IMR-90 (cell line): ENCODE measurements at regions not wholly inside any gene's neighbourhood (a gene's known extent, or its start where the extent isn't known, plus 50 kb on each side); places are given as distances from the start of the nearest gene placed in this dataset.

Experiments used
- ATAC-seq: fragments of 200-7000 bp; cut with Tn5 transposase; 2 replicates; pipeline ENCODE4 v1.9.1; 2020; ENCODE audit warnings: low read depth, mild to moderate bottlenecking, moderate library complexity
- BruUV-seq: library from RNA; stranded (reverse); fragments of 400-500 nt; replicated peaks from 2 replicates; lab custom pipeline; 2021; lab: Mats Ljungman, UMichigan
- CTCF ChIA-PET: fragments of 300-600 bp; formaldehyde crosslinking; extraction: SDS; loops from one replicate; lab custom pipeline; 2021; ENCODE audit warnings: antibody characterized with exemption; lab: Yijun Ruan, JAX
- POLR2A ChIA-PET: fragments of 300-600 bp; sonication (Branson Sonifier 250); formaldehyde crosslinking; loops from one replicate; lab custom pipeline; 2022; ENCODE audit warnings: antibody characterized with exemption; ENCODE audit not compliant: unreplicated experiment; lab: Charles Lee
- DNase-seq: peaks from one replicate; pipeline ENCODE4 v3.0.0; 2013
- H2AFZ ChIP-seq: replicated peaks from 2 replicates; pipeline ENCODE3; 2013; ENCODE audit warnings: low read length, mild to moderate bottlenecking; ENCODE audit not compliant: poor library complexity
- H2AK5ac ChIP-seq: 2 replicates; pipeline ENCODE4 v1.6.1; 2013; ENCODE audit warnings: low read depth, low read length, inconsistent platforms
- H2AK9ac ChIP-seq: replicated peaks from 2 replicates; pipeline ENCODE3; 2013; ENCODE audit warnings: mild to moderate bottlenecking, low read depth, low read length, moderate library complexity; ENCODE audit not compliant: poor library complexity
- H2BK120ac ChIP-seq: 2 replicates; pipeline ENCODE4 v1.6.1; 2013; ENCODE audit warnings: low read depth, low read length, inconsistent platforms
- H2BK15ac ChIP-seq: 3 replicates; pipeline ENCODE4 v1.6.1; 2013; ENCODE audit warnings: low read depth, low read length, inconsistent platforms
- H2BK20ac ChIP-seq: 2 replicates; pipeline ENCODE4 v1.6.1; 2013; ENCODE audit warnings: low read depth, mild to moderate bottlenecking, inconsistent platforms, low read length, moderate library complexity
- H2BK5ac ChIP-seq: 2 replicates; pipeline ENCODE4 v1.6.1; 2013; ENCODE audit warnings: mild to moderate bottlenecking, low read depth, low read length, inconsistent platforms; ENCODE audit not compliant: poor library complexity, severe bottlenecking
- H3K14ac ChIP-seq: replicated peaks from 2 replicates; pipeline ENCODE4 v1.6.1; 2013; ENCODE audit warnings: low read depth, low read length, inconsistent platforms
- H3K18ac ChIP-seq: 2 replicates; pipeline ENCODE4 v1.6.1; 2013; ENCODE audit warnings: low read depth, low read length, control low read depth
- H3K23ac ChIP-seq: 2 replicates; pipeline ENCODE4 v1.6.1; 2013; ENCODE audit warnings: low read depth, low read length, inconsistent platforms
- H3K27ac ChIP-seq: 2 replicates; pipeline ENCODE4 v1.5.1; 2013; ENCODE audit warnings: mild to moderate bottlenecking, control low read depth, low read length; ENCODE audit not compliant: insufficient read depth
- H3K27me3 ChIP-seq: 2 replicates; pipeline ENCODE4 v1.6.1; 2013; ENCODE audit warnings: low read length; ENCODE audit not compliant: control insufficient read depth, insufficient read depth
- H3K36me3 ChIP-seq: 2 replicates; pipeline ENCODE4 v1.6.1; 2013; ENCODE audit warnings: low read length, mixed read lengths; ENCODE audit not compliant: control insufficient read depth, insufficient read depth
- H3K4ac ChIP-seq: 2 replicates; pipeline ENCODE4 v1.6.1; 2013; ENCODE audit warnings: low read depth, low read length, inconsistent platforms
- H3K4me1 ChIP-seq: 2 replicates; pipeline ENCODE4 v1.6.1; 2013; ENCODE audit warnings: low read length, mixed read lengths; ENCODE audit not compliant: control insufficient read depth, insufficient read depth
- H3K4me2 ChIP-seq: 2 replicates; pipeline ENCODE4 v1.6.1; 2013; ENCODE audit warnings: low read depth, mild to moderate bottlenecking, control low read depth, low read length, moderate library complexity
- H3K4me3 ChIP-seq: 2 replicates; pipeline ENCODE4 v1.5.1; 2013; ENCODE audit warnings: low read depth, mild to moderate bottlenecking, control low read depth, low read length, moderate library complexity; ENCODE audit not compliant: insufficient read depth
- H3K56ac ChIP-seq: 2 replicates; pipeline ENCODE4 v1.6.1; 2013; ENCODE audit warnings: low read length, inconsistent platforms; ENCODE audit not compliant: insufficient read depth; ENCODE audit errors: extremely low read depth
- H3K79me1 ChIP-seq, 2 experiments: 2 replicates each; pipeline ENCODE4 v1.6.1; 2013; ENCODE audit warnings: low read length in 2 of 2, inconsistent platforms in 1 of 2, low read depth in 1 of 2
- H3K9ac ChIP-seq: 2 replicates; pipeline ENCODE4 v1.6.1; 2013; ENCODE audit warnings: low read depth, low read length, control low read depth
- H3K9me1 ChIP-seq: 2 replicates; pipeline ENCODE4 v1.6.1; 2013; ENCODE audit warnings: low read length, inconsistent platforms; ENCODE audit not compliant: insufficient read depth
- H3K9me3 ChIP-seq: 2 replicates; pipeline ENCODE4 v1.6.1; 2013; ENCODE audit warnings: low read length; ENCODE audit not compliant: control insufficient read depth, insufficient read depth
- H4K20me1 ChIP-seq: 2 replicates; pipeline ENCODE4 v1.6.1; 2013; ENCODE audit warnings: low read length, inconsistent platforms; ENCODE audit not compliant: insufficient read depth
- H4K5ac ChIP-seq: 2 replicates; pipeline ENCODE4 v1.6.1; 2013; ENCODE audit warnings: mild to moderate bottlenecking, low read depth, low read length, control low read depth
- H4K8ac ChIP-seq, 2 experiments: 2 replicates each; pipeline ENCODE4 v1.6.1; 2013; ENCODE audit warnings: low read depth in 2 of 2, low read length in 2 of 2, control low read depth in 1 of 2, inconsistent platforms in 1 of 2
- H4K91ac ChIP-seq: 2 replicates; pipeline ENCODE4 v1.6.1; 2013; ENCODE audit warnings: low read depth, low read length, inconsistent platforms; ENCODE audit not compliant: insufficient read depth
- BHLHE40 ChIP-seq: fragments of 150-350 bp; IDR thresholded peaks from 2 replicates; pipeline ENCODE4 v1.6.1; 2016; ENCODE audit warnings: mild to moderate bottlenecking, low read depth, low read length
- CTCF ChIP-seq: conservative IDR thresholded peaks from 2 replicates; pipeline ENCODE4 v1.5.1; 2012; ENCODE audit warnings: mild to moderate bottlenecking, low read depth, low read length, improper control_type of control experiment
- MAFK ChIP-seq: IDR thresholded peaks from 2 replicates; pipeline ENCODE4 v1.6.1; 2012; ENCODE audit warnings: low read depth, low read length, improper control_type of control experiment
- MAZ ChIP-seq: IDR thresholded peaks from 2 replicates; pipeline ENCODE4 v1.6.1; 2012; ENCODE audit warnings: low read depth, mild to moderate bottlenecking, low read length, improper control_type of control experiment, moderate library complexity, borderline replicate concordance
- NFE2L2 ChIP-seq: fragments of 150-350 bp; IDR thresholded peaks from 2 replicates; pipeline ENCODE4 v1.6.1; 2016; ENCODE audit warnings: low read depth, mild to moderate bottlenecking, low read length
- RFX5 ChIP-seq: IDR thresholded peaks from 2 replicates; pipeline ENCODE4 v1.8.0; 2012; ENCODE audit warnings: low read depth, mild to moderate bottlenecking, low read length, moderate library complexity
- SMC3 ChIP-seq: fragments of 150-350 bp; IDR thresholded peaks from 2 replicates; pipeline ENCODE4 v1.6.1; 2016; ENCODE audit warnings: low read depth, mild to moderate bottlenecking, antibody characterized with exemption, low read length, moderate library complexity
- WGBS, 2 experiments: methylation state at CpG; one replicate each; pipeline versions ENCODE4 v1.1.5 to v1.1.7; 2013; ENCODE audit warnings: missing lambda C conversion rate in 2 of 2; ENCODE audit not compliant: insufficient read length in 1 of 2; ENCODE audit errors: extremely low coverage in 2 of 2; 5-methylcytosine and 5-hydroxymethylcytosine counted together
- dilution Hi-C: fragments of 300-500 bp; cut with HindIII; formaldehyde crosslinking; loops from one replicate; pipeline ENCODE4 v1.14.3; 2018; ENCODE audit warnings: low sequenced_read_pairs; ENCODE audit not compliant: unreplicated experiment
- in situ Hi-C: fragments of 300-500 bp; cut with MboI; formaldehyde crosslinking; loops from 3 replicates; pipeline ENCODE4 v1.14.3; 2019; ENCODE audit warnings: low sequenced_read_pairs, inconsistent platforms, mixed read lengths
- intact Hi-C: fragments of 100-400 bp; cut with micrococcal nuclease; formaldehyde crosslinking; loops from 2 replicates; pipeline ENCODE4 v1.10.0; 2022
- TF ChIP-seq, protein P1 (sequence below): fragments of 150-350 bp; IDR thresholded peaks from 2 replicates; pipeline ENCODE4 v1.6.1; 2017; ENCODE audit warnings: mild to moderate bottlenecking, antibody characterized with exemption, low read length, low read depth

- Histone ChIP-seq H4K8ac (no peak overlapping the region), H3K23ac (no peak overlapping the region), H3K4me3 (no peak overlapping the region), H2BK20ac (no peak overlapping the region), H3K9ac (no peak overlapping the region), H3K79me1 (no peaks in the 10 kb centered on the region), H2BK15ac (no peak overlapping the region), H3K18ac (no peak overlapping the region), H3K9me3 (0 out of 2 replicates have a peak, but pooled peaks cover 3% of the 10 kb centered on the region), H3K4ac (no peak overlapping the region), H2AFZ (no peak overlapping the region), H2BK5ac (no peak overlapping the region), H3K14ac (no peak overlapping the region), H3K4me2 (no peak overlapping the region), H4K91ac (no peak overlapping the region), H4K5ac (no peak overlapping the region), H3K56ac (no peak overlapping the region), H2AK5ac (no peak overlapping the region), H3K27me3 (no peaks in the 10 kb centered on the region), H2BK120ac (no peak overlapping the region), H3K36me3 (no peaks in the 10 kb centered on the region), H2AK9ac (no peak overlapping the region), H3K27ac (no peak overlapping the region), H3K4me1 (no peaks in the 10 kb centered on the region), H3K9me1 (no peaks in the 10 kb centered on the region), H4K20me1 (no peaks in the 10 kb centered on the region)
- in situ Hi-C loops: no loop called here
- dilution Hi-C loops: no loop called here
- intact Hi-C loops: no loop called here
- no CpG with 5 or more reads among the region's 3 CpGs for WGBS, 2 experiments
- ATAC-seq (no peak), DNase-seq (no peak)
- BruUV-seq: no TSS peak
- ChIA-PET CTCF (no interaction called here), POLR2A (no interaction called here)
- TF ChIP-seq CTCF: no peak
- no peak for TF ChIP-seq RFX5
- no peak for TF ChIP-seq BHLHE40
- TF ChIP-seq SMC3: no peak
- no peak for TF ChIP-seq MAFK
- no peak for TF ChIP-seq NFE2L2
- no peak for TF ChIP-seq MAZ
- TF ChIP-seq, protein P1, sequence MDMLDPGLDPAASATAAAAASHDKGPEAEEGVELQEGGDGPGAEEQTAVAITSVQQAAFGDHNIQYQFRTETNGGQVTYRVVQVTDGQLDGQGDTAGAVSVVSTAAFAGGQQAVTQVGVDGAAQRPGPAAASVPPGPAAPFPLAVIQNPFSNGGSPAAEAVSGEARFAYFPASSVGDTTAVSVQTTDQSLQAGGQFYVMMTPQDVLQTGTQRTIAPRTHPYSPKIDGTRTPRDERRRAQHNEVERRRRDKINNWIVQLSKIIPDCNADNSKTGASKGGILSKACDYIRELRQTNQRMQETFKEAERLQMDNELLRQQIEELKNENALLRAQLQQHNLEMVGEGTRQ: no peak
These were observed 300.7 kb upstream of the ROBO1 start for GRCh38 chr3:80068459-80068858.
